ENCODE measurements at regions not wholly inside any gene's neighbourhood (a gene's known extent, or its start where the extent isn't known, plus 50 kb on each side); places are given as distances from the start of the nearest gene placed in this dataset.

DNA sequence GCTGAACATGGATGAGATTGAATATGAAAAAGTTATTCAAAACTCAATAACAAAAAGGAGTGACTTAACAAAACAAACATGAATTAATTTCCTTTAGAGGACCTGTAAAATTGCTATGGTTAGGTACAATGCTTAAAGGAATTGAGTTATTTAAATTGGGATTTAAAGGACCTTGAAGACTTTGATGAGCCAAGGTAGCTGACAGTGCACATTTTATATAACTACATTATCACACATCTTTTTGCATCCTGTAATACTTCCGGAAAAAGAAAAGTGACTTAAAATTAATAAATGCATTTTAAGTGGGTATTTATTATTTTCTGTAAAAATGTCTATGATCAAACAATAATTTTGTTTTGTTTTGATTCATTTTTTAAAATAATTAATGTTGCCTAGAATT is 964.8 kb upstream of the SLIT2 start:
- no peak overlapping the region for H3K4me3 ChIP-seq (ENCODE audit: low read length)

GRCh38 chr4:19285146-19285545 is 966.6 kb upstream of the SLIT2 start:
- Histone ChIP-seq H3K36me3 (ENCODE audit: control insufficient read depth, low read length) (no peaks in the 10 kb centered on the region), H3K27ac (ENCODE audit: low read depth, low read length) (no peak overlapping the region), H3K4me2 (ENCODE audit: low read length) (no peak overlapping the region), H3K4me3 (ENCODE audit: low read length) (no peak overlapping the region), H3K4me1 (ENCODE audit: control insufficient read depth, low read length) (no peaks in the 10 kb centered on the region), H3F3A (ENCODE audit: control insufficient read depth, insufficient read depth) (no peaks in the 10 kb centered on the region), H3K9me3 (ENCODE audit: control insufficient read depth, insufficient read depth, low read length) (no peaks in the 10 kb centered on the region), H3K9me2 (replicated peaks; ENCODE audit: control insufficient read depth, low read length) (no peaks in the 10 kb centered on the region), H3K27me3 (ENCODE audit: control insufficient read depth, low read length) (no peaks in the 10 kb centered on the region), H3K79me2 (ENCODE audit: control insufficient read depth, low read length) (no peaks in the 10 kb centered on the region), H4K20me1 (ENCODE audit: control insufficient read depth, insufficient read depth, low read depth, low read length) (no peaks in the 10 kb centered on the region)
- TF ChIP-seq CTCF (IDR thresholded peaks at IDR 0.05; ENCODE audit: low read depth, low read length, poor library complexity, severe bottlenecking) (no peak), EZH2phosphoT487 (IDR thresholded peaks at IDR 0.05; ENCODE audit: borderline replicate concordance, low read length) (no peak)

More for the DNA sequence above, 964.8 kb upstream of the SLIT2 start:
- TF ChIP-seq CTCF (IDR thresholded peaks at IDR 0.05; ENCODE audit: low read depth, low read length, poor library complexity, severe bottlenecking) (no peak), EZH2phosphoT487 (IDR thresholded peaks at IDR 0.05; ENCODE audit: borderline replicate concordance, low read length) (no peak)
- H3F3A ChIP-seq (ENCODE audit: control insufficient read depth, insufficient read depth): no peaks in the 10 kb centered on the region
- no peaks in the 10 kb centered on the region for H3K9me3 ChIP-seq (ENCODE audit: control insufficient read depth, insufficient read depth, low read length)
- no peaks in the 10 kb centered on the region for H3K79me2 ChIP-seq (ENCODE audit: control insufficient read depth, low read length)
- H3K9me2 ChIP-seq (replicated peaks; ENCODE audit: control insufficient read depth, low read length): no peaks in the 10 kb centered on the region
- H3K27me3 ChIP-seq (ENCODE audit: control insufficient read depth, low read length): no peaks in the 10 kb centered on the region
- H3K4me2 ChIP-seq (ENCODE audit: low read length): no peak overlapping the region
- no peak overlapping the region for H3K27ac ChIP-seq (ENCODE audit: low read depth, low read length)
- H3K4me1 ChIP-seq (ENCODE audit: control insufficient read depth, low read length): no peaks in the 10 kb centered on the region
- no peaks in the 10 kb centered on the region for H4K20me1 ChIP-seq (ENCODE audit: control insufficient read depth, insufficient read depth, low read depth, low read length)
- no peaks in the 10 kb centered on the region for H3K36me3 ChIP-seq (ENCODE audit: control insufficient read depth, low read length)

DNA sequence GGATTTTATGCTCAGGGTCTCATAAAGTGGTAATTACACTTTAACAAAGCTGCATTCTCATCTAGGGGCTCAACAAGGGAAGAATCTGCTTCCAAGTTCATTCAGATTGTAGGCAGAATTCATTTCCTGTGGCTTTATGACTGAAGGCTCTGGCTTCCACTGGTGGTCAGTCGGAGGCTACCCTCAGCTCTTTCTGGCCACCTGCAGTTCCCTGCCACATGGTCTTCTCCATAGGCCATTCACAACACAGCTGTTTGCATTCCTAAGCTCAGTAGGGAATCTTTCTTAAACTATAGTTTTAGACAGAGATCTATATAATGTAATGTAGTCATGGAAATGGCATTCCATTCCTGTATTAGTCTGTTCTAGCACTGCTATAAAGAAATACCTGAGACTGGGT is 973.0 kb upstream of the SLIT2 start:
- Histone ChIP-seq H4K20me1 (ENCODE audit: control insufficient read depth, insufficient read depth, low read depth, low read length) (no peaks in the 10 kb centered on the region), H3K4me3 (ENCODE audit: low read length) (no peak overlapping the region), H3F3A (ENCODE audit: control insufficient read depth, insufficient read depth) (no peaks in the 10 kb centered on the region), H3K9me2 (replicated peaks; ENCODE audit: control insufficient read depth, low read length) (no peaks in the 10 kb centered on the region), H3K27ac (ENCODE audit: low read depth, low read length) (no peak overlapping the region), H3K36me3 (ENCODE audit: control insufficient read depth, low read length) (no peaks in the 10 kb centered on the region), H3K4me1 (ENCODE audit: control insufficient read depth, low read length) (no peaks in the 10 kb centered on the region), H3K79me2 (ENCODE audit: control insufficient read depth, low read length) (no peaks in the 10 kb centered on the region), H3K4me2 (ENCODE audit: low read length) (no peak overlapping the region), H3K9me3 (ENCODE audit: control insufficient read depth, insufficient read depth, low read length) (no peaks in the 10 kb centered on the region), H3K27me3 (ENCODE audit: control insufficient read depth, low read length) (no peaks in the 10 kb centered on the region)
- TF ChIP-seq EZH2phosphoT487 (IDR thresholded peaks at IDR 0.05; ENCODE audit: borderline replicate concordance, low read length) (no peak), CTCF (IDR thresholded peaks at IDR 0.05; ENCODE audit: low read depth, low read length, poor library complexity, severe bottlenecking) (no peak)

DNA sequence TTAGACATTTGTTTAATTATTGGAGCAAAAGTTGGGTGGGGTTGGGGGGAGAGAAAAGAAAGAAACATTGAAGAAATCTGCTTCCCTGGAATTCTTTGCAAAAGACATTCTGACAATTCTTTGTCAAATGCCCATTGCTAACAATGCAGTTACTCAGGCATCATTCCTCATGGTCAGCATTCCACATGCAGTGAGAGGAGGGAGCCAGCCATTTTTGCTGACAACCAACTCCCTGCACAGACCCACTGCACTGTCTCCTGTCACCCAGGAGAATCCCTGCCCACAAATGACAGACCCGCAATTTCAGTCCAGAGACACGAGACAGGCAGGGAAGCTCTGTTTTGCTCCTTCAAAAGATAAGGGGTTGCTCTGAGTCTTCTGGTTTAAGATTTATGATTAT is 985.1 kb upstream of the SLIT2 start:
- Histone ChIP-seq H3K79me2 (ENCODE audit: control insufficient read depth, low read length) (no peaks in the 10 kb centered on the region), H3K4me1 (ENCODE audit: control insufficient read depth, low read length) (no peaks in the 10 kb centered on the region), H3K4me2 (ENCODE audit: low read length) (no peak overlapping the region), H3F3A (ENCODE audit: control insufficient read depth, insufficient read depth) (no peaks in the 10 kb centered on the region), H3K4me3 (ENCODE audit: low read length) (no peak overlapping the region), H3K27ac (ENCODE audit: low read depth, low read length) (no peak overlapping the region), H3K27me3 (ENCODE audit: control insufficient read depth, low read length) (no peaks in the 10 kb centered on the region), H3K9me2 (replicated peaks; ENCODE audit: control insufficient read depth, low read length) (no peaks in the 10 kb centered on the region), H3K36me3 (ENCODE audit: control insufficient read depth, low read length) (no peaks in the 10 kb centered on the region), H4K20me1 (ENCODE audit: control insufficient read depth, insufficient read depth, low read depth, low read length) (no peaks in the 10 kb centered on the region), H3K9me3 (ENCODE audit: control insufficient read depth, insufficient read depth, low read length) (no peaks in the 10 kb centered on the region)
- TF ChIP-seq EZH2phosphoT487 (IDR thresholded peaks at IDR 0.05; ENCODE audit: borderline replicate concordance, low read length) (no peak), CTCF (IDR thresholded peaks at IDR 0.05; ENCODE audit: low read depth, low read length, poor library complexity, severe bottlenecking) (no peak)

Measured in DOHH2 (cell line).